H9 (cell line): ENCODE measurements at regions not wholly inside any gene's neighbourhood (a gene's known extent, or its start where the extent isn't known, plus 50 kb on each side); places are given as distances from the start of the nearest gene placed in this dataset.

Experiments
- DNase-seq: peaks from one replicate; pipeline ENCODE4 v3.0.0-alpha.2; 2017
- H2AFZ ChIP-seq: one replicate; pipeline ENCODE4 v1.6.1; 2013; ENCODE audit warnings: mild to moderate bottlenecking, low read length, control low read depth, moderate library complexity
- H2AK5ac ChIP-seq: 2 replicates; pipeline ENCODE4 v1.6.1; 2013; ENCODE audit warnings: low read length, control low read depth, mixed read lengths; ENCODE audit not compliant: insufficient read length
- H2BK120ac ChIP-seq: one replicate; pipeline ENCODE4 v1.6.1; 2013; ENCODE audit warnings: low read depth, mild to moderate bottlenecking, low read length, control low read depth, inconsistent platforms; ENCODE audit not compliant: poor library complexity, severe bottlenecking
- H2BK12ac ChIP-seq: 2 replicates; pipeline ENCODE4 v1.6.1; 2013; ENCODE audit warnings: low read length, control low read depth, mixed read lengths, low read depth; ENCODE audit not compliant: insufficient read length
- H2BK15ac ChIP-seq: 2 replicates; pipeline ENCODE4 v1.6.1; 2013; ENCODE audit warnings: low read depth, low read length, control low read depth
- H2BK20ac ChIP-seq: one replicate; pipeline ENCODE4 v1.6.1; 2013; ENCODE audit warnings: low read depth, mild to moderate bottlenecking, low read length, control low read depth, inconsistent platforms; ENCODE audit not compliant: poor library complexity, severe bottlenecking
- H2BK5ac ChIP-seq: 2 replicates; pipeline ENCODE4 v1.6.1; 2013; ENCODE audit warnings: low read length, control low read depth, mixed read lengths; ENCODE audit not compliant: insufficient read length
- H3K14ac ChIP-seq: 2 replicates; pipeline ENCODE4 v1.6.1; 2013; ENCODE audit warnings: low read length, control low read depth; ENCODE audit not compliant: insufficient read depth
- H3K18ac ChIP-seq: 2 replicates; pipeline ENCODE4 v1.6.1; 2013; ENCODE audit warnings: low read depth, mild to moderate bottlenecking, mixed read lengths, low read length, control low read depth; ENCODE audit not compliant: insufficient read length
- H3K23ac ChIP-seq: 2 replicates; pipeline ENCODE4 v1.6.1; 2013; ENCODE audit warnings: low read length, control low read depth, mixed read lengths, low read depth; ENCODE audit not compliant: insufficient read length
- H3K23me2 ChIP-seq: 2 replicates; pipeline ENCODE4 v1.6.1; 2013; ENCODE audit warnings: low read depth, mild to moderate bottlenecking, mixed read lengths, low read length, control low read depth; ENCODE audit not compliant: insufficient read length, poor library complexity, severe bottlenecking
- H3K27ac ChIP-seq: 2 replicates; pipeline ENCODE4 v1.5.1; 2013; ENCODE audit warnings: low read length, control low read depth, mixed read lengths, low read depth; ENCODE audit not compliant: insufficient read length
- H3K27me3 ChIP-seq: 2 replicates; pipeline ENCODE4 v1.6.1; 2013; ENCODE audit warnings: low read length, control low read depth, inconsistent platforms; ENCODE audit not compliant: insufficient read depth
- H3K4ac ChIP-seq: 2 replicates; pipeline ENCODE4 v1.6.1; 2013; ENCODE audit warnings: low read depth, mild to moderate bottlenecking, control low read depth, inconsistent platforms, low read length, moderate library complexity
- H3K4me1 ChIP-seq: 2 replicates; pipeline ENCODE4 v1.6.1; 2013; ENCODE audit warnings: low read length, control low read depth, inconsistent platforms; ENCODE audit not compliant: insufficient read depth
- H3K4me2 ChIP-seq: 2 replicates; pipeline ENCODE4 v1.6.1; 2013; ENCODE audit warnings: low read length, control low read depth, mixed read lengths; ENCODE audit not compliant: insufficient read length, insufficient read depth
- H3K56ac ChIP-seq: 2 replicates; pipeline ENCODE4 v1.6.1; 2013; ENCODE audit warnings: low read depth, mild to moderate bottlenecking, mixed read lengths, low read length, control low read depth; ENCODE audit not compliant: insufficient read length
- H3K79me1 ChIP-seq: 2 replicates; pipeline ENCODE4 v1.6.1; 2013; ENCODE audit warnings: low read depth, mild to moderate bottlenecking, moderate library complexity, low read length, control low read depth, inconsistent platforms; ENCODE audit not compliant: insufficient read depth, poor library complexity, severe bottlenecking
- H3K79me2 ChIP-seq: 2 replicates; pipeline ENCODE4 v1.6.1; 2013; ENCODE audit warnings: low read length, control low read depth, inconsistent platforms; ENCODE audit not compliant: insufficient read depth
- H3K9ac ChIP-seq: 2 replicates; pipeline ENCODE4 v1.6.1; 2013; ENCODE audit warnings: low read length, control low read depth, mixed read lengths; ENCODE audit not compliant: insufficient read length; ENCODE audit errors: extremely low read depth
- H3K9me3 ChIP-seq: one replicate; pipeline ENCODE4 v1.6.1; 2013; ENCODE audit warnings: low read depth, low read length, inconsistent platforms; ENCODE audit not compliant: control insufficient read depth
- H3T11ph ChIP-seq: one replicate; pipeline ENCODE4 v1.6.1; 2013; ENCODE audit warnings: mild to moderate bottlenecking, low read length, control low read depth, inconsistent platforms
- H4K20me1 ChIP-seq: one replicate; pipeline ENCODE4 v1.6.1; 2013; ENCODE audit not compliant: control insufficient read depth, insufficient read length, insufficient read depth
- H4K5ac ChIP-seq: 2 replicates; pipeline ENCODE4 v1.6.1; 2013; ENCODE audit warnings: low read depth, mild to moderate bottlenecking, mixed read lengths, low read length, control low read depth; ENCODE audit not compliant: insufficient read length
- H4K8ac ChIP-seq: replicated peaks from 2 replicates; pipeline ENCODE4 v1.6.1; 2013; ENCODE audit warnings: low read length, control low read depth, mixed read lengths, low read depth; ENCODE audit not compliant: insufficient read length
- H4K91ac ChIP-seq: 2 replicates; pipeline ENCODE4 v1.6.1; 2013; ENCODE audit warnings: low read depth, mild to moderate bottlenecking, moderate library complexity, mixed read lengths, low read length, control low read depth; ENCODE audit not compliant: insufficient read length
- H3K27ac Mint-ChIP-seq, 3 experiments: 2 replicates in 2 of 3; 3 replicates in 1 of 3; pipeline ENCODE4 v1.8.0; 2020 to 2021; ENCODE audit warnings: mixed read lengths in 3 of 3, mild to moderate bottlenecking in 1 of 3, moderate library complexity in 1 of 3
- H3K27me3 Mint-ChIP-seq: 2 replicates; pipeline ENCODE4 v1.8.0; 2021; ENCODE audit warnings: low read depth, mild to moderate bottlenecking, moderate library complexity, mixed read lengths
- H3K36me3 Mint-ChIP-seq, 3 experiments: 2 replicates in 2 of 3; 3 replicates in 1 of 3; pipeline ENCODE4 v1.8.0; 2020 to 2021; ENCODE audit warnings: low read depth in 3 of 3, mixed read lengths in 3 of 3; ENCODE audit not compliant: insufficient read depth in 1 of 3
- H3K4me1 Mint-ChIP-seq, 2 experiments: 2 replicates each; pipeline ENCODE4 v1.8.0; 2020; ENCODE audit warnings: mixed read lengths in 2 of 2
- H3K4me3 Mint-ChIP-seq, 2 experiments: 2 replicates in 1 of 2; 3 replicates in 1 of 2; pipeline ENCODE4 v1.8.0; 2020 to 2021; ENCODE audit warnings: mild to moderate bottlenecking in 2 of 2, mixed read lengths in 2 of 2, moderate library complexity in 1 of 2
- H3K9me3 Mint-ChIP-seq, 2 experiments: 2 replicates in 1 of 2; 3 replicates in 1 of 2; pipeline ENCODE4 v1.8.0; 2020; ENCODE audit warnings: mild to moderate bottlenecking in 2 of 2, mixed read lengths in 2 of 2, moderate library complexity in 1 of 2
- CTCF ChIP-seq: fragments of 200-600 bp; sonication (generic); conservative IDR thresholded peaks from 3 replicates; pipeline ENCODE4 v1.8.0; 2021; ENCODE audit warnings: antibody characterized with exemption, mild to moderate bottlenecking
- WGBS: extraction: QIAGEN DNeasy Blood & Tissue Kit; methylation state at CpG from one replicate; pipeline ENCODE4 v1.1.7; 2013; ENCODE audit warnings: missing lambda C conversion rate, low lambda C conversion rate, mixed read lengths; ENCODE audit not compliant: insufficient read length; ENCODE audit errors: extremely low coverage; 5-methylcytosine and 5-hydroxymethylcytosine counted together

GRCh38 chr2:228321015-228321414, 139.5 kb upstream of the SPHKAP start:
- Mint-ChIP-seq H3K36me3 (no peaks in the 10 kb centered on the region), H3K4me1 (no peaks in the 10 kb centered on the region), H3K27me3 (no peaks in the 10 kb centered on the region), H3K9me3 (peaks cover 3 to 5% of the 10 kb centered on the region in 2 experiments; a peak in 4 of 5 replicates), H3K4me3 (no peak overlapping the region), H3K27ac (no peak overlapping the region)
- Histone ChIP-seq H2BK12ac (no peak overlapping the region), H3K4me1 (no peaks in the 10 kb centered on the region), H3K9me3 (no peaks in the 10 kb centered on the region), H3K4ac (no peak overlapping the region), H3K18ac (no peak overlapping the region), H2BK120ac (no peak overlapping the region), H3K79me1 (no peaks in the 10 kb centered on the region), H3K27ac (no peak overlapping the region), H4K5ac (no peak overlapping the region), H2BK15ac (no peak overlapping the region), H2AK5ac (no peak overlapping the region), H4K91ac (no peak overlapping the region), H2BK20ac (no peak overlapping the region), H3K14ac (no peak overlapping the region), H4K20me1 (no peaks in the 10 kb centered on the region), H3K79me2 (no peaks in the 10 kb centered on the region), H3K9ac (no peak overlapping the region), H3K23me2 (no peaks in the 10 kb centered on the region), H2AFZ (no peak overlapping the region), H3K4me2 (no peak overlapping the region), H3K56ac (no peak overlapping the region), H4K8ac (no peak overlapping the region), H3K27me3 (no peaks in the 10 kb centered on the region), H2BK5ac (no peak overlapping the region), H3K23ac (no peak overlapping the region), H3T11ph (no peak overlapping the region)
- no peak for TF ChIP-seq CTCF
- no CpG with 5 or more reads among the region's 7 CpGs for WGBS
- no peak for DNase-seq
